Hindlimb muscle (tissue), 1 donor: ENCODE measurements at regions not wholly inside any gene's neighbourhood (a gene's known extent, or its start where the extent isn't known, plus 50 kb on each side); places are given as distances from the start of the nearest gene placed in this dataset.

Experiments used
- DNase-seq: peaks from one replicate; pipeline ENCODE4 v3.0.0-alpha.2; 2013

- DNase-seq = no peak
Observed at GRCh38 chr1:55381983-55382382, 166.8 kb upstream of the USP24 start.

- no peak for DNase-seq
Observed at GRCh38 chr1:55381491-55381890, 166.3 kb upstream of the USP24 start.

GRCh38 chr1:55380355-55380970, 165.3 kb upstream of the USP24 start:
- peak; percentile 73 for DNase-seq

- DNase-seq = no peak
Observed at GRCh38 chr1:55378582-55378981, 163.4 kb upstream of the USP24 start.

GRCh38 chr1:55376897-55377296, 161.7 kb upstream of the USP24 start:
- no peak for DNase-seq

- no peak for DNase-seq
Observed at GRCh38 chr1:55375617-55376258, 160.6 kb upstream of the USP24 start.

- DNase-seq = no peak
Observed at GRCh38 chr1:55374801-55375616, 159.8 kb upstream of the USP24 start.

- no peak for DNase-seq
Observed at GRCh38 chr1:55374216-55374615, 159.1 kb upstream of the USP24 start.

GRCh38 chr1:55369474-55369873, 154.3 kb upstream of the USP24 start:
- DNase-seq = no peak

- DNase-seq = no peak
Observed at GRCh38 chr1:55368698-55369097, 153.5 kb upstream of the USP24 start.

GRCh38 chr1:55367273-55367672, 152.1 kb upstream of the USP24 start:
- no peak for DNase-seq

- DNase-seq = no peak
Observed at GRCh38 chr1:55364216-55364615, 149.1 kb upstream of the USP24 start.

- peak; percentile 68 for DNase-seq
Observed at GRCh38 chr1:55363268-55363667, 148.1 kb upstream of the USP24 start.

GRCh38 chr1:55362558-55362957, 147.4 kb upstream of the USP24 start:
- no peak for DNase-seq

- no peak for DNase-seq
Observed at GRCh38 chr1:55359611-55360010, 144.4 kb upstream of the USP24 start.

- no peak for DNase-seq
Observed at GRCh38 chr1:55358581-55358980, 143.4 kb upstream of the USP24 start.

- no peak for DNase-seq
Observed at GRCh38 chr1:55355549-55355948, 140.4 kb upstream of the USP24 start.

- DNase-seq = no peak
Observed at GRCh38 chr1:55353707-55354620, 138.8 kb upstream of the USP24 start.

- no peak for DNase-seq
Observed at GRCh38 chr1:55352811-55353180, 137.6 kb upstream of the USP24 start.

GRCh38 chr1:55352080-55352810, 137.1 kb upstream of the USP24 start:
- no peak for DNase-seq

GRCh38 chr1:55348356-55348755, 133.2 kb upstream of the USP24 start:
- no peak for DNase-seq

- DNase-seq = peak; percentile 79
Observed at GRCh38 chr1:55347866-55348265, 132.7 kb upstream of the USP24 start.
